ENCODE measurements at regions not wholly inside any gene's neighbourhood (a gene's known extent, or its start where the extent isn't known, plus 50 kb on each side); places are given as distances from the start of the nearest gene placed in this dataset.

- no peak for DNase-seq
Measured at GRCh38 chr6:12383448-12383847, 93.3 kb downstream of the EDN1 start.

- DNase-seq, result no peak
Measured at GRCh38 chr6:12384357-12384912, 94.3 kb downstream of the EDN1 start.

GRCh38 chr6:12385316-12385715, 95.2 kb downstream of the EDN1 start:
- DNase-seq, result no peak

- DNase-seq, result no peak
Measured at GRCh38 chr6:12386816-12387215, 96.7 kb downstream of the EDN1 start.

- DNase-seq, result no peak
Measured at GRCh38 chr6:12391472-12391871, 101.3 kb downstream of the EDN1 start.

GRCh38 chr6:12392490-12392889, 102.3 kb downstream of the EDN1 start:
- DNase-seq, result no peak

- no peak for DNase-seq
Measured at GRCh38 chr6:12393100-12393499, 102.9 kb downstream of the EDN1 start.

- DNase-seq, result no peak
Measured at GRCh38 chr6:12394170-12394569, 104.0 kb downstream of the EDN1 start.

- DNase-seq, result no peak
Measured at GRCh38 chr6:12395898-12396297, 105.7 kb downstream of the EDN1 start.

- DNase-seq, result no peak
Measured at GRCh38 chr6:12401200-12401599, 111.0 kb downstream of the EDN1 start.

GRCh38 chr6:12403201-12403826, 113.2 kb downstream of the EDN1 start:
- no peak for DNase-seq

GRCh38 chr6:12403947-12404647, 113.9 kb downstream of the EDN1 start:
- no peak for DNase-seq

- DNase-seq, result no peak
Measured at GRCh38 chr6:12404651-12405050, 114.5 kb downstream of the EDN1 start.

- no peak for DNase-seq
Measured at GRCh38 chr6:12408752-12409151, 118.6 kb downstream of the EDN1 start.

- DNase-seq, result no peak
Measured at GRCh38 chr6:12410946-12411345, 120.8 kb downstream of the EDN1 start.

- DNase-seq, result no peak
Measured at GRCh38 chr6:12414096-12414675, 124.0 kb downstream of the EDN1 start.

GRCh38 chr6:12415980-12416598, 125.9 kb downstream of the EDN1 start:
- no peak for DNase-seq

- no peak for DNase-seq
Measured at GRCh38 chr6:12417191-12417590, 127.0 kb downstream of the EDN1 start.

- DNase-seq, result no peak
Measured at GRCh38 chr6:12418946-12419345, 128.8 kb downstream of the EDN1 start.

GRCh38 chr6:12419631-12420272, 129.6 kb downstream of the EDN1 start:
- no peak for DNase-seq

- no peak for DNase-seq
Measured at GRCh38 chr6:12420626-12421025, 130.5 kb downstream of the EDN1 start.

GRCh38 chr6:12421596-12421995, 131.4 kb downstream of the EDN1 start:
- no peak for DNase-seq

GRCh38 chr6:12422848-12423247, 132.7 kb downstream of the EDN1 start:
- DNase-seq, result no peak
